ENCODE measurements at regions not wholly inside any gene's neighbourhood (a gene's known extent, or its start where the extent isn't known, plus 50 kb on each side); places are given as distances from the start of the nearest gene placed in this dataset.
"Not testable (repeated sequence)": the region's sequence is repeated elsewhere in the genome, so short reads cannot be mapped to it uniquely, and the experiment has no call there.

DNA sequence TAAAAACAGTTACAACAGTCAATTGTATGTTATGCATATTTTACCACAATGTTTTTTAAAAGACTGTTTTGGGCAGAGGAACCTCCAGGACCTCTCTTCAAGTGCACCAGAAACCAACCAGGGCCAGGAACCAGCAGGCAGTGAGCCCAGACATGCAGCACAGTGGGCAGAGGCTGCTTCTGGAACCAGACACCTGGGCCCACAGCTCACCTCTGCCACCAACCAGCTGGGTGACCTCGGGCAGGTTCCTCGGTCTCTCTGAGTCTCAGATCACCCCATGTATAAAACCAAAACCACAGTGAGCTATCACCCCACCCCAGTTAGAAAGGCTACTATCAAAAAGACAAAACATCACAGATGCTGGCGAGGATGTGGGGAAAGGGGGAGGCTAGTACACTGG lies 161.0 kb downstream of the C16orf95 start:
- no peak for DNase-seq (ENCODE audit: low spot score)

DNA sequence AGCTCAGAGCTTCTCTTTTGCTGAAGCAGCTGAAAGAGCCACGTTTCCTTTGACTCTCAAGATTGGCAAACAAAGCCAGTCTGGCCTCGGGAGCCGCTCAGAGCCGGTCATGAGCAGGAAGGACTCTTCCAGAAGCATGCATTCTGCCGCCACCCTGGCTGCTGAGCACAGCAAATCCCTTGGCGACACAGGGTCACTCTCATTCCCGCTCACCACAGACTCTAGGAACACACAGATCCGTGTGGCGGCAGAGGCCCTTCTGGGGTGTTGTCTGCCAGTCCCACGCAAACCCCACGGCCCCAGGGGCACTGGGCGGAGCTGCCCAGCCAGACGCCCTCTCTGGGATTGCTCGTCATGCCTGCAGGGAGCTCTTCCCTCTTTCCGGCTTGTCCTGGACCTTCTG lies 157.0 kb downstream of the C16orf95 start:
- DNase-seq (ENCODE audit: low spot score): no peak

DNA sequence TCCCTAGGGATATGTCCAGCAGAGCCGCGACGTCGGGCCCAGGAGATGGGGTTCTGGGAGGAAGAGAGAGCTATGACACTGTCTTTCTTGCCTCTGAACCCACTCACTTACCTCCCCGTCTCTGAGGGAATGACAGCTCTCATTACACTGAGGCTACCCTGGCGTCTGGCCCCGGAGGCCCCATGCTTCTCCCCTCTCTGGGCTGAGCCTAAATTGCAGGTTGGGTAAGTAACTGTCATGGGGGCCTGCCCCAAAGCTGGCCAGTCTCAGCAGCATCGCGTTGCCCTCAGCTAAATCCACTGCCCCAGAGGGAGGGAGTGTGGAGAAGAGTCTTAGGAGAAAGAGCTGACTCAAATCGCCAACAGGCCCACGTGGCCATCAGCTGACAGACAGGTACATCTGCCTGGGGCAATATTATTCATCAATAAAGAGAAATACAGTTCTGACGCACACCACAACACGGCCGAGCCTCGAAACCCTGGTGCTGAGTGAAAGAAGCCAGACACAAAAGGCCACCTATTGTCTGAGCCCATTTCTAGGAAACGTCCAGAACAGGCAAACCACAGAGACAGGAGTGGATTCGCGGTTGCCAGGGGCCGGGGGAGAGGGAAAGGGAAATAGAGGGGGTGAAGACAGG lies 156.4 kb downstream of the C16orf95 start:
- DNase-seq (ENCODE audit: low spot score): no peak

DNA sequence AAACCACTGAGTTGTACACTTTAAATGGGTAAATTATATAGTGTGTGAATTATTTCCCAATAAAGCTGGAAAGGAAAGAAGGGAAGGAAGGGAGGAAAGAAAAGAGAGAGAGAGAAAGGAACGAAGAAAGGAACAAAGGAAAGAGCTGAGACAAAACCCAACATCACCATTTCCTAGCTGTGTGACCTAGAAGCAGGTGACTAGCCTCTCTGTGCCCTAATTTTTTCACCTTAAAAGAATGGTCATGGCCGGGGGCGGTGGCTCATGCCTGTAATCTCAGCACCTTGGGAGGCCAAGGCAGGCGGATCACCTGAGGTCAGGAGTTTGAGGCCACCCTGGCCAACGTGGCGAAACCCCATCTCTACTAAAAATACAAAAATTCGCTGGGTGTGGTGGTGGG lies 155.8 kb downstream of the C16orf95 start:
- DNase-seq (ENCODE audit: low spot score): not testable (repeated sequence)

DNA sequence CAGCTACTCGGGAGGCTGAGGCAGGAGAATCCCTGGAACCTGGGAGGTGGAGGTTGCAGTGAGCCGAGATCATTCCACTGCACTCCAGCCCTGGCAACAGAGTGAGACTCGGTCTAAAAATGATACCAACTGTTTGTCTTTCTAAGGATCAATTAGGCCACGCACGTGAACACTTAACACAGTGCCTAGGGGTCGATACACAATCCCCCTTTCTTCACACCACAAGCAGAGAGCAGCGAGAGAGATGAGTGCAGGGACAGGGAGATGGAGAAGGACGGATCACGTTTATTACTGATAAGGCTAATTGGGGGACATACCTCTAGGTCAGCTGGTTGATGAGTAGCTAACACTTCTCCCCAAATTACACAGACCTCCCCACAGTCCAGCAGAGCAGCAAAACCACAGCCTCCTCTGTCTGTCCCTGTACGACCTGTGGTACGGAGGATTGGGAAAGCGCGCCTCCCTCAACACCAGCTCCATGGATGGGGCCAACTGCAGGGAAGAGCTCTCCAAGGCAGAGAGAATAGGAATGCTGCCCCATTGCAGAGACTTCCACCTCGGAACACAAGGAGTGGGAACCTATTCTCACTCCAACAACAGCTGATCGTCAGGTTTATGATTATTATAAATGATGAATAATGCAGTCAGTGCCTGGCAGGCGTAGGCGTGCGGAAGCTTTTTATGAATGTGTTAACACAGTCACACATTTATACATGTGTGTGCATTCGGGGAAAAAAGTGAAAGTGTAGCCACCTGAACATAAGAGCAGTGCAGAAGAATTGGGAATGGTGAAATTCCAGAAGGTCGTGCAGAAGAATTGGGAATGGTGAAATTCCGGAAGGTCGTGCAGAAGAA lies 155.1 kb downstream of the C16orf95 start:
- no peak for DNase-seq (ENCODE audit: low spot score)

DNA sequence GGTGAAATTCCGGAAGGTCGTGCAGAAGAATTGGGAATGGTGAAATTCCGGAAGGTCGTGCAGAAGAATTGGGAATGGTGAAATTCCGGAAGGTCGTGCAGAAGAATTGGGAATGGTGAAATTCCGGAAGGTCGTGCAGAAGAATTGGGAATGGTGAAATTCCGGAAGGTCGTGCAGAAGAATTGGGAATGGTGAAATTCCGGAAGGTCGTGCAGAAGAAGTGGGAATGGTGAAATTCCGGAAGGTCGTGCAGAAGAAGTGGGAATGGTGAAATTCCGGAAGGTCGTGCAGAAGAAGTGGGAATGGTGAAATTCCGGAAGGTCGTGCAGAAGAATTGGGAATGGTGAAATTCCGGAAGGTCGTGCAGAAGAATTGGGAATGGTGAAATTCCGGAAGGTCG lies 154.4 kb downstream of the C16orf95 start:
- DNase-seq (ENCODE audit: low spot score): not testable (repeated sequence)

DNA sequence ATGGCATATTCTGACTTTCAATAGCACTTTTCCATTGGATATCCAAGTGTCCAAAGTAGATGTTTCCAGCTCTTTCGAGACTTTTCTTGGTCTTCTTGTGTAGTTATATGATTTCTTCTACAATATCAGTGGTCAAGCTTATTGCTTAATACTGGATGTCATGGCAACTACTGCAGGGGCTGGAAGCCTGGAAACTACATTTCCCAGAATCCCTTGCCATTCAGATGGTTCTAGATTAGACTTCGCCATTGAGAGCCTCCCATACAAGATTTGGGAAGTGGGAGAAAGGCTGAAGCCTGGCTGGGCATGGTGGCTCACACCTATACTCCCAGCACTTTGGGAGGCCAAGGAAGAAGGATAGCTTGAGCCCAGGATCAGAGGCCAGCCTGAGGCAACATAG lies 153.6 kb downstream of the C16orf95 start:
- DNase-seq (ENCODE audit: low spot score): no peak

DNA sequence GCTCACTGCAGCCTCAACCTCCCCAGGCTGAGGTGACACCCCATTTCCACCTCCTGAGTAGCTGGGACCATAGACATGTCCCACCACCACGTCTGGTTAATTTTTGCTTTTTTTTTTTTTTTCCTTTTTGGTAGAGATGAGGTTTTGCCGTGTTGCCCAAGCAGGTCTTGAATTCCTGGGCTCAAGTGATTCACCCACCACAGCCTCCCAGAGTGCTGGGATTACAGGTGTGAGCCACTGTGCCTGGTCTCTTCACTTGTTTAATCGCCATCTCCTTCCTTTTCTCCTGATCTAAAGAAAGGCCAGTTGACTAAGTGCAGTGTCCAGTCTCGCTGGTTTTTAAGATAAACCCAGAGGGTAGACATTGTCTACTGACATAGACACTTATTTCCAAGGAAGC lies 152.0 kb downstream of the C16orf95 start:
- no peak for DNase-seq (ENCODE audit: low spot score)

DNA sequence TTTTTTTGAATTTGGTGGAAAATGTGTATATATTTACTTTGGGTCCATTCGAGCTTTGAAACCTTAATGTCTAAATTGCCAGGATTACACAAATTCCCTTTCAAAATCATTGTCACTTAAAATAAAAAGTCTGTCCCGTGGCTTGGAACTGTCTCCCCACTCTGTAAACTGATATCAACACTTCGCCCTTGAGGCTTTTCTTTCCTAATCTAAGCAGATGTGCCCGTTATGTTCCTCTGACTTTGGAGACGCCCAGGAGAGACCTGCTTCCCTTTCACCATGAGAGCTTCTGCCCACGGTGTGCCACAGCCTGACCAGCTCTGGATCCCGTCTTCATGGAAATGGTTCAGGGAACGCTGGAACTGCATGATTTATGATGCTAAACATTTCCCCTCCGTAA lies 151.3 kb downstream of the C16orf95 start:
- no peak for DNase-seq (ENCODE audit: low spot score)

DNA sequence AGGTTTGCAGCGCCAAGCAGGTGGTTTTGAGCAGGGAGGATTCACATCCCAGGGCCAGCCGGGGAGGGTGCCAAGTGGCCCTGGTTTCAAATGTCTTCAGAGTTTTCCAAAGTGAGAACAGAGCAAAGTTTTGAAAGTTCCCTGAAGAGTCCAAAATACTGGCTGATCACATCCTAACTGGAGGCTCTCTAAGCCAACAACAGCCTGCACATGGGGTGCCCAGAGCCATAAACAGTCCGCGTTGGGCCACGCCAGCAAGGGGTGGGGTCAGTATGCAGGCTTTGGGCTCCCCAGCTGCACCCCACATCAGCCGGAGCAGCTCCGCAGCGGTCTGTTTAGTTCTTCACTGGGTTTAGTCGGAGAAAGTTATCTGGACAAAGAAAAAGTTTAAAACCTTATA lies 150.9 kb downstream of the C16orf95 start:
- no peak for DNase-seq (ENCODE audit: low spot score)

DNA sequence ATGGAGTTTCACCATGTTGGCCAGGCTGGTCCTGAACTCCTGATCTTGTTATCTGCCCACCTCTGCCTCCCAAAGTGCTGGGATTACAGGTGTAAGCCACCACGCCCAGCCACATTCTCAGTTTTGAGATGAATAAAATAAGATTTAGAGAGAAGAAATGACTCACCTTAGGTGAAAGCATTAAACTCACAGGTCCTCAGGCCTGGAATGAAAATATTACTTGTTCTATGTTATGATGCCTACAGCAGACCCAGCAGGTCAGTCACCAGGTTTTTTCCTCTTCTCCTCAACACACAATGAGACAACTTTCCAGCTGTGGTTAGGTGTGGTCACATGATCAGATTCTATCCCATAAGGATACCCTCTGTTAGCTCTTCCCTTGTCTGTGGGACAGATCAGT lies 150.3 kb downstream of the C16orf95 start:
- no peak for DNase-seq (ENCODE audit: low spot score)

DNA sequence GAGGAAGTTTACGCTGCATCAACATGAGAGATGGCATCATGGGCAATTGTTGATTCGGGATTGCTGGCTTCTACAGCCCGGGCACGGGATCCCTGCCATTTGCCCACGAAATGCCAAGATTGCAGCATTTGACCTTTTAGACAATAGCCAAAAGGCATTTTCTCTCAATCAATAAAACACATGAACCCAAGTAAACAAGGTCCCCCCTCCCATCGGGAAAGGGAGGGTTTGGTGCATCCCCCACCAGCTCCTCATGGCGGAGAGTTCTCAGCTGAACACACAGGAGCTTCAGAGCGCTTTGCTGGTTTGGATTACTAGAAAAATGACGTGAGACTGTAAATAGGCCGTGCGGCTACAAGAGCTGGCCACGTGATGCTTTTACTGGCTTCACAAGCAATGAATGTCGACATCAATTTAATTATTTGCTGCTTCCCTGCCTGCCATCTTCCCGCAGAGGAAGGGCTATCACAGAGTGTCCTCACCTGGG lies 147.6 kb downstream of the C16orf95 start:
- DNase-seq (ENCODE audit: low spot score): no peak

DNA sequence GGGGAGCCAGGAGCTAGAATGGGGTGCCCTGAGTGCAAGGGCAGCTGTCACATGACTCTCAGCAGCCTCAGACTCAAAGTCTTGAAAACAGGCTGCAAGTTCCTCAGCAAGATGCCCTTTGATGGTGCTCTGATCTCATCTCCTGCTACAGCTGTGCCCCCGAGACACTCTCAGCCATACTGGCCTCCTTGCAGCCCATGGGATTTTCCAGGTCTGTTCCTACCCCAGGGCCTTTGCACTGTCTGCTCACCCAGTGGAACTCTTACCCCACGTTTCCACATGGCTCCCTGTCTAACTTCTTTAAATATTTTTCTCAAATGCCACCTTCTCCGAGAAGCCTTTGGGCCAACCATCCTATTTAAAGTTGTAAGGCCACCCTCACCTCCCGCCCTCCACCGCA lies 146.9 kb downstream of the C16orf95 start:
- DNase-seq (ENCODE audit: low spot score): no peak

DNA sequence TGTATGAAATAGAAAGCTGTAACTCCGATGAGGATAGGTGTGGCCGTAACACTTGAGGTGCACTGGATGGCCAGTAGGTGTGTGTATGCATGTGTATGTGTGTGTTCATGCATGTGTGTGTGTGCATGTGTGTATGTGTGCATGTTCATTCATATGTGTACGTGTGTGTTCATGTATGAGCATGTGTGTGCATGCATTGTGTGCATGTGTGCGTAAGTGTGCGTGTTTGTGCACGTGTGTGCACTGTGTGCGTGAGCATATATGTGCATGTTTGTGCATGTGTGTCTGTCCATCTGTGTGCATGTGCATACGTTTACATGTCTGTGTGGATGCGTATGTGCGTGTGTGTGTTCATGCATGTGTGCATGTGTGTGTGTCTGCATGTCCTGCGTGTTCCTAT lies 145.5 kb downstream of the C16orf95 start:
- DNase-seq (ENCODE audit: low spot score): no peak

DNA sequence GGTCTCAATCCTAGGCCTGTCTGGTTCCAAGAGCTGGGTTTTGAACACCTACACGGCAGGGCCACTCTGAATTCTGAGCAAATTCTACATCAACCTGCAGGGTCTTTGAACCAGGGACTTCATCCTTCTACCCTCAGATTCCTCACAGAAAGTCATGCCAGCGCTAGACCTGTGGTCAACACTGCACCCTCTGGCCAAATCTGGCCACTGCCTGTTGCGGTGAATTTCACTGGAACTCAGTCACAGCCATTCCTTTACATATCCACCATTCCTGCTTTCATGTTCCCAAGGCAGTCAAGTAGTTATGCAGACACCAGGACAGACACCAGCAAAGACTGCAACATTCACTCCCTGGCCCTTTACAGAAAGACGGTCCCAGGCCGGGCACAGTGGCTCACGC lies 144.6 kb downstream of the C16orf95 start:
- no peak for DNase-seq (ENCODE audit: low spot score)

DNA sequence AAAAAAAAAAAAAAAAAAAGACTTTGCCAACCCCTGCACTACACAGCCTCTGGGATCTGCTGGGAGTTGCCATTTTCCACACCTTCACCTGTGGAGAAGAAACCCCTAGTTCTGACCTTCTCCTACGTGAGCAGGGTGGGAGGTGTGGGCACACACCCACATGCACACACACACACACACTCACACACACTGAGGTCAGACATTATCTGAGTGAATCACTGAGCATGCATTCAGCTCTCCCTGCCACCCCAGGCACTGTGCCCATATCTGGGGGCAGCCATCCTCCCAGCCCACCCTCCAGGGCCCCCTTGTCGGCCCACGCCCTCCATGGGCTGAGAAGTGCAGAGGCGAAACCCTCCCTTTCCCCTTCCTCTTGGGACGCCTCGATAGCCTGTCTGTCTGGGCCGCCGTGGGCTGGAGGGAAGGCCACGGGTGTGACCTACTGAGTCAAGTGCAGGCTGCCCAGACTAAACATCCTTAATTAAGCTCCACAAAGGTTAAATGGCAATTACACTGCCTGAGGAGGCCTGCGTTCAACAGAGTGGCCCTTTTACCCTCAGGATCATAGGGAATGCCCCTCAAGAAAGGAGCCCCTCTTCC lies 143.8 kb downstream of the C16orf95 start:
- DNase-seq (ENCODE audit: low spot score): no peak

DNA sequence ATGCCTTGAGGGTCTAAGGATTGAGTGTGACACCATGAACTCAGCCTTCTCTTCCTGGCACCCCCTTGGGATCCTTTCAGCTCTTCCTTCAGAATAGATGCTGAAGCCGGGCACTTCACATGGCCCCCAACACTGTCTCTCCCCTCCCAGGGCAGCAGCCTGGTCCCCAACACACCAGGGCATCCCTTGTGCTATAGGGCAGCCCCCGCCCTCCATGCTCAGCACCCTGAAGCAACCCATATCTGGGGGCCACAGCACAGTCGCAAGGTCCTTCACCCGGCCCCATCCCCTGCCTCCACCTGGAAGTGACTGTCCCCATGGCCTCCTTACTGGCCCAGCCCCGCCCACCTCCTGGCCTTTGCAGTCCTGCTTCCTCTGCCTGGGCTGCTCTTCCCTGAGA lies 143.1 kb downstream of the C16orf95 start:
- no peak for DNase-seq (ENCODE audit: low spot score)

DNA sequence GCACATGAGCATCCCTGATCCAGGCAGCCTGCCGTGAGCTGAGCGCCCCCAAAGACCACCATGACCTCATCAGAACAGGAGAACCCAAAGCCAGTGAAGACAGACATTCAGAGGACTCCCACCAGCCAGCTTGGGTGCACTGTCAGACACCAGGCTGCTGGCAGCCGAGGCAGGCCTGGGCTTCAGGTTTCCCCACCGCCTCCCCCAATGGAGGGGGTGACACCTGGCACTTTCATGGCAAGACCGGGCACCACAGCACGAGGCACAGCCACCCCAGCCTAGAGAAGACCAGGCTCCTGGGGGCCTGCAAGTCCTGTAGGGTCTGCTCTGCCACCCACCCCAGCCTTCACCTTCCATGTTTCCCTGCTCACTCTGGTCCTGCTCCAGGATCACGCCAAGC lies 140.5 kb downstream of the C16orf95 start:
- DNase-seq (ENCODE audit: low spot score): no peak

DNA sequence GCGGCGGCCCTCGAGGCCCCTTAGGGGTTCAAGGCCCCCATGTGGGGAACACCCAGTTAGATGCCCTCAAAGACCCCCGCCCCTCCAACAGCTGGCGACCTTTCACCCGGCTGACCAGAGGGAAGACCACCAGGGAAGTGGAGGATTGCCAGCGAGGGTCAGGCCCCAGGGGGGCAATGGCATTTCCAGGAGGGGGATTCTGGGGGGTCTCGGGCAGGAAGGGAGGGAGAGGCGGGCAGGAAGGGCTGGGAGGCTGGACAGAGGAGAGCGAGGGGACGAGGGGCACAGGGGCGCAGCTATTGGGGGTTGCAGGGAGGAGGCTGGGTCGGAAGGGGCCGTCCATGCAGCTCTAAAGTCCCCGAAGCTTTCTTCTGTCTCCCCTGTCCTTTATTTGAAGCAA lies 139.5 kb downstream of the C16orf95 start:
- DNase-seq (ENCODE audit: low spot score): no peak

DNA sequence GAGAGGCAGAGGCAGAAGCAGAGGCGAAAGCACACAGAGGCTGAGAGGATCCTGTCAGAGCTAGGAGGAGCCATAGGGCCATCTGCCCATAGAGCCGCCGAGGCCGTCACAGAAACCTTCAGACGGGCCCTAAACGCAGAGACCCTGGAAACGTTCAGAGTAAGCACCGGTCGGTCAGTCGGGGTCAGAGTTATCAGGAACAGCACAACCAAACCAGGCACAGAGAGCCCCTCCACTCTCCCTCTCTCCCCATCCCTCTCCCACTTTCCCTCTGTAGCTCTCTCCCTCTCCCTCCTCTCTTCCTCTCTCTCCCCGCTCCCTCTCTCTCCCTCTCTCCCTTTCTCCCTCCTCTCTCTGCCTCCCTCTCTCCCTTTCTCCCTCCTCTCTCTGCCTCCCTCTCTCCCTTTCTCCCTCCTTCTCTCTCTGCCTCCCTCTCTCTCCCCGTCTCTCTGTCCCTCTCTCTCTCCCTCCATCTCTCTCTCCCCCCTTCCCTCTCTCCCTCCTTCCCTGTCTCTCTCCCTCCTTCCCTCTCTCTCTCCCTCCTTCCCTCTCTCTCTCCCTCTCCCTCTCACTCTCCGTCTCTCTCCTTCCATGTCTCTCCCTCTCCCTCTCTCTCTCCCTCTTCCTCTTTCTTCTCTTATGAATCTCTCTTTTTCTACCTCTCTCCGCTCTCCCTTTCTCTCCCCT lies 138.9 kb downstream of the C16orf95 start:
- no peak for DNase-seq (ENCODE audit: low spot score)

DNA sequence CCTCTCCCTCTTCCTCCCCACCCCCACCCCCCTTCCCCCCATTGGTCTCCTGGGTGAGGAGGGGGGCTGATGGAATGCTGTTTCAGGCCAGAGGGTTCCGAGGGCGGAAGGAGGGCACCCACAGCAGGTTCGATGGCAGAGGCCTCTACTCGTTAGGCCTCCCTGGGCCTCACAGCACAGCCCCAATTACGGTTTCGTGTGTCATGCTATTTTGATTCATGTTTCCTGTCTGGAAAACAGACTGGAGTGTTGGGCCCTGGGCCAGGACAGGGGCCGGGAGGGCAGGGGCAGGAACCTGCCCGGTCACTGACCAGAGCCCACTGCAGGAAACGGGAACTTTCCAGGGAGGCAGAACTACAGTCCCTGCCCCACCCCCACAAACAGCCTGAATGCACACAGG lies 138.2 kb downstream of the C16orf95 start:
- DNase-seq (ENCODE audit: low spot score): no peak

DNA sequence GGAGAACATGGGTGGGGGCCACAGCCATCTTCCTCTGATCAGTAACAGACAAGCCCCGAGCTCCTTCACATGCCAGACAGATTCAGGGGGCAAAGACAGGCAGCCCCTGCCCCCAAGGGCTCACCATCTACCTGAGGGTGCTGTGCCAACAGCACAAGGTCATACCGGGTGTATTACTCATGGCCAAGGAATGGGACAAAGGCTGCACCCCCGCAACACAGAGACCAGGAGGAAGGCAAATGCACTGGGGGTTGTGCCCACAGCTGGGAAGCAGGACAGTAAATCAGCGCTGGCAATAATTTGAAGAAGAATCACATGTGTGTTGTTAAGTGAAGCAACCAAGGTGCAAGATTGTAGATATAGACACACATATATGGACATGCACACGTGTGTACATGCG lies 137.1 kb downstream of the C16orf95 start:
- DNase-seq (ENCODE audit: low spot score): no peak

DNA sequence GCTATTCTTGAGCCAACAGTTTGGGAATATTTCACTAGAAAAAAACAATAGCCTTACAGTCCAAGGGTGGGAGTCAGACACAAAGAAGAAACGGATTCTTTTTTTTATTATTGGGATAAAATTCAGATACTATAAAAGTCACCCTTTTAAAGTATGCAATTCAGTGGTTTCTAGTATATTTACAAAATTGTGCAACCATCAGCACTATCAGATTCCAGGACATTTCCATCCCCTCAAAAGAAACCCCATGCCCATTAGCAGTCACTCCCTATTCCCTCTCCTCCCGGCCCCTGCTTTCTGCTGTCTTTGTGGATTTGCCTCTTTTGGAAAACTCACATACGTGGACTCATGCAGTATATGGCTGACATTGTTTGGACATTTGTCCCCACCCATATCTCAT lies 134.4 kb downstream of the C16orf95 start:
- DNase-seq (ENCODE audit: low spot score): no peak

All from D341Med (cell line).